HG03565 (cell line): ENCODE measurements at regions not wholly inside any gene's neighbourhood (a gene's known extent, or its start where the extent isn't known, plus 50 kb on each side); places are given as distances from the start of the nearest gene placed in this dataset.
"Not testable (repeated sequence)": the region's sequence is repeated elsewhere in the genome, so short reads cannot be mapped to it uniquely, and the experiment has no call there.

ENCODE experiments used
- ATAC-seq: cut with Tn5 transposase; IDR thresholded peaks from one replicate; pipeline ENCODE4 v1.9.1; 2021; ENCODE audit warnings: mild to moderate bottlenecking, moderate library complexity; ENCODE audit not compliant: unreplicated experiment

- ATAC-seq, result no peak
Measured at GRCh38 chr5:12936221-12936620, 1008.3 kb downstream of the DNAH5 start.

GRCh38 chr5:12934722-12935121 is 1009.8 kb downstream of the DNAH5 start:
- ATAC-seq, result no peak

GRCh38 chr5:12920527-12920926 is 1016.3 kb upstream of the CTNND2 start:
- no peak for ATAC-seq

GRCh38 chr5:12911156-12911555 is 1006.9 kb upstream of the CTNND2 start:
- no peak for ATAC-seq

GRCh38 chr5:12910641-12911040 is 1006.4 kb upstream of the CTNND2 start:
- ATAC-seq, result no peak

- no peak for ATAC-seq
Measured at GRCh38 chr5:12902611-12903010, 998.4 kb upstream of the CTNND2 start.

GRCh38 chr5:12901696-12902095 is 997.5 kb upstream of the CTNND2 start:
- no peak for ATAC-seq

- ATAC-seq, result no peak
Measured at GRCh38 chr5:12896086-12896485, 991.8 kb upstream of the CTNND2 start.

GRCh38 chr5:12885018-12885417 is 980.8 kb upstream of the CTNND2 start:
- ATAC-seq, result no peak

GRCh38 chr5:12883395-12883794 is 979.1 kb upstream of the CTNND2 start:
- no peak for ATAC-seq

GRCh38 chr5:12876541-12877298 is 972.5 kb upstream of the CTNND2 start:
- ATAC-seq, result no peak

GRCh38 chr5:12870872-12871539 is 966.8 kb upstream of the CTNND2 start:
- ATAC-seq, result no peak

- no peak for ATAC-seq
Measured at GRCh38 chr5:12865529-12865928, 961.3 kb upstream of the CTNND2 start.

- no peak for ATAC-seq
Measured at GRCh38 chr5:12861886-12862654, 957.8 kb upstream of the CTNND2 start.

- not testable (repeated sequence) for ATAC-seq
Measured at GRCh38 chr5:12856105-12856504, 951.9 kb upstream of the CTNND2 start.

- ATAC-seq, result no peak
Measured at GRCh38 chr5:12854386-12854785, 950.1 kb upstream of the CTNND2 start.

GRCh38 chr5:12851761-12852160 is 947.5 kb upstream of the CTNND2 start:
- ATAC-seq, result no peak

GRCh38 chr5:12848709-12849108 is 944.5 kb upstream of the CTNND2 start:
- ATAC-seq, result no peak

- ATAC-seq, result no peak
Measured at GRCh38 chr5:12845549-12846159, 941.4 kb upstream of the CTNND2 start.

GRCh38 chr5:12840972-12841371 is 936.7 kb upstream of the CTNND2 start:
- ATAC-seq, result no peak

GRCh38 chr5:12837592-12837991 is 933.3 kb upstream of the CTNND2 start:
- ATAC-seq, result no peak
